NCI-H2196 (cell line): ENCODE measurements at regions not wholly inside any gene's neighbourhood (a gene's known extent, or its start where the extent isn't known, plus 50 kb on each side); places are given as distances from the start of the nearest gene placed in this dataset.

Experiments
- DNase-seq: peaks from one replicate; lab custom pipeline; 2025; ENCODE audit not compliant: unreplicated experiment; lab: John Stamatoyannopoulos, UW

DNA sequence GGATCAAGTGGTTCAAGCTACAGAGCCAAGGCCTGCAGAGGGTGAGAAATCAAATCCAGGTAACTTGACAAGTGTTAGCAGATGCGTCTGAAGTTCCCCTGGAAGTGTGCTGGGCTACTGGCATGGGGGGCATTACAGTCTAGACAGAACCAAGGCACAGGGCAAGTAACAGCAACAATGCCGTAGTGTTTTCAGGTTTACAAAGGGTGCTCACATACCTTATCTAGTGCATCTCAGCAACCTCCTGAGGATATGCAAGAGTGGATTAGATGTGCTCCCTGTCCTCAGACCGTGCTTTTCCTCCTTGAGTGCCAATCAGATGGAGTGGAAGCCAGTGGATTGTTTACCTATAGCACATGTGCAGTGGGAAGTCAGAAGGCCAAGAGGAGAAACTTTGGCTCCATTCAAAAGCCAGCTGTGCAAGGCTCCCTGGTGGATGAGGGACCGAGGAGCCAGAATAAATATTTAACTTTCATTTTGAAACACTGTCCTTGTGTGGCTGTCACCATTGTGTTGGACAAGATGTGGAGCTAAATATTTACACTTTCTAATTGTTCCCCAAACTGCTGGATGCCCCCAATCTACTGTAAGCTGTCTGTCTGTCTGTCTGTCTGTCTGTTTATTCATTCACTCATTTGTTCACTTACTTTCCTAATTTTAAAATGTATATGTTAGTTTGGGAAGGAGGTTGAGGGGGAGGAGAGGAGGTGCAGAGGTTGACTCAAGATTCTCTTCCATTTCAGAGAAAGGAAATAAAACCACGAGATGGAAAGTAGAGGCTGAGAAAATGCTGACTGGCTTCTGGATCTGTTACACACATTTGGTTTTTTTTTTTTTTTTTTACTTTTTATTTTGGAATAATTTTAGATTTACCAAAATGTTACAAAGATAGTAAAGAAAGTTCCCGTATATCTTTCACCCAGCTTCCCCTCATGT lies 184.0 kb upstream of the PARP11 start:
- DNase-seq = no peak

DNA sequence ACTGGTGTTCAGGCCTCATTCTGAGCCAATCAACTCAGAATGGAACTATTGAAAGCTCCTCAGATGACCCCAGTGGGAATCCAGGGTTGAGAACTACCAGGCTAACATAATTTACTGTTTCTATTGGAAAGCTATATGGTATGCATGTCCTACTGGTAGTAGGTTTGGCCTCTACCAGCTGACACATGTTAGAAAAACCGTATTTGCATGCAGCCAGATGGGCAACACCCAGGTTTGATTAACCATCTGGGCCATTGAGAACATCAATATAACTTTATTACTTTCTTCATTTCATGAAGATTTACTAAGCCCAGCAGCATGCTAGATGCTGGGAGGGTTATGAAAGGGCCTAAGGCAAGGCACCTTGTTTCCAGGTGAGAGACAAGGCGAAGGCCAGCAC lies 181.4 kb upstream of the PARP11 start:
- no peak for DNase-seq

GRCh38 chr12:4052691-4053090 lies 179.5 kb upstream of the PARP11 start:
- DNase-seq = no peak

GRCh38 chr12:4051596-4051995 lies 178.4 kb upstream of the PARP11 start:
- DNase-seq = no peak

DNA sequence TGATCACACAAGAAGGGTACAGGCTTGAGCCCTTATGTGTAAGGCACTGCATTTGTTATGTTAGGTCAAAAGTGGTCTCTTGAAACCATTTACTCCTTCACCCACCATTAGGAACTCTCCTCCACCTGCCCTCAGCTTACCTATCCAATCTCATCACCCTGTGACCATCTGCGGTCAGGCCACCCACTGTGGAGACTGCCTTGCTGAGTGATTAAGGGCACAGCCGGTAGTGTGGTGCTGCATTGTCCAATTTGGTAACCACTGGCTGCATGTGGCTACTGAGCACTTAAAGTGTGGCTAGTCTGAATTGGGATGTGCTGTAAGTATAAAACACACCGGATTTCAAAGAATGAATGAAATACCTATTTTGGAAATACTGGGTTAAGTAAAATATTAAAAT lies 177.1 kb upstream of the PARP11 start:
- no peak for DNase-seq

DNA sequence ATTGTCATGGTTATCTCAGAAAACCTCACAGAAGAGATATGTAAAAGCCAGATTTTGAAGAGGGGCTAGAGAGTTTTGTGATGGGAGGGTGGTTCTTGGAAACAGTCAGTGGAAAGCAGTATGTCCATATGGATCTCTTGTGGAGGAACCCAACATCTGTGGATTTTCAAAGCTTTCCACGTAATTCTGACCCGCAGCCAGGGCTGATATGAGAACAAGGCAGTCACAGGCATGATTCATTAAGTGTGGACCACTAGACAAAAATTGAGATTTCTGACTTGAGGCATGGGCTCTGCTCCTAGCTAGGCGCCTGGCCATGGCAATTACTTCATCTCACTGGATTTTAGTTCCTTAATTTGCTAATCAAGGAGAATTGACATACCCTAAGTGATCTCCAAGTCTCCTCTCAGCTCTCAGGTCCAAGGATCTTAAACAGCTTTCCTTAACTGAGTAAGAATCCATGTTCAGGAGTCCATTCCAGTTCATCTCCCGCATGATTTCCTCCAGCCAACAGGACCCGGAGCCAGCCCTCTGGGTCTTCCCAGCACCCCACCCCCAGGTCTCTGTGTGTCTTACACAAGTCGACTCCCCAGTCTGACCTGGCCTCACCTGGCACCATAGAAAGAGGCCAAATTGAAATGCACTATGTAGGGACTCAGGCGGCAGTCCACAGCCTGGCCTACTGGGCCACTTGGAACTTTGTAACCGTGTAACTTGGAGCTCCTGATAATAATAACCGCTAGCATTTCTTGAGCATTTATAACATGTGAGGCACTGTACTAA lies 176.3 kb upstream of the PARP11 start:
- no peak for DNase-seq

DNA sequence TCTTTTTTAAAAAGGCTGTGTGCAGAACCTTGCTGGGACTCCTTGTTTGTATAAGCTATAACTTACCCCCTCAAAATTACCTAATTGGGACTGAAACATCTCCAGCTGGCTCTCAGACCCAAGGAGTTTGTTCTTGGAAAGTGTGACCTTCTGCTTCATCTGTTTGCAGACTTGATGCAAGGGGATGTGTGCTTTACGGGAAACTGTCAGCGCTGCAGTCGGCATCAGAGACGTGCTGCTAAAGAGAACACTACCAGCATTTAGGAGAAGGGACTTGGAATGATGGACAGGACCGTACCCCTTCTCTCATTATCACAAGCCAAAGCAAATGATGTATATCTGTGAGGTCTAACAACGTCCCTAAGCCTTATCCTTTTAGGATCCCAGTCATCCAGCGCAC lies 174.2 kb upstream of the PARP11 start:
- DNase-seq = no peak

GRCh38 chr12:4046495-4046840 lies 173.3 kb upstream of the PARP11 start:
- DNase-seq = no peak

DNA sequence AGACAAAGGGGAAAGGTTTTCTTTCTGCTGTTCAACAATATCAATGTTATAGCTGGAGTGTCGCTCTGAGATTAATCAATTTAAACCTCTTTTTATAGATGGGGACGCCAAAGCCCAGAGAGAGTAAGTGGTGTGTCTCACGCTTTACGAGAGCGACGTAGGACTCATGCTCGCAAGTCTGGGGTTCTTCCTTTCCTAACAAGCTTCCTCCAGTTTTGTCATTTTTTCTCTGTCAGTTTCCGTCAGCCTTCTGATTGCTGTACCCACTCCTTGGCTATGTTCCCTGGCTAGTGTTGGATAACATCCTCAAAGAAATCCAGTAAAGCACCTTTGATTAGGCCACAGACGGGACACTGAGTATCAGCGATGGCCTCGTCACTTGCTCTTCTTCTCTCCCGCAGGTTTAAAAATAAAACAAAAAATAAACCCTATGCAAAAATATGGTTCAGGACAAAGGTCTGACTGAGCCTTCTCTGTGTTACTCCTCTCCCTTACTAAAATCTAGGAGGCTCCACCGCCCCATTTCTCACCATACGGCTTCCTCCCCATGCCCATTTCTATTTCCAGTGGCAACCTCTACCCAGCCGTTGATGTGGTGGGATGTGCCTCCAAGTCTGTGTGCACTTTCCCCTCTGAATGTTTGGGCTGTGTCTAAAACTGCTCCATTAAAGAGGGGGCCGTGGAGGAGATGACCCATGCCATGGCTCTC lies 172.7 kb upstream of the PARP11 start:
- no peak for DNase-seq

DNA sequence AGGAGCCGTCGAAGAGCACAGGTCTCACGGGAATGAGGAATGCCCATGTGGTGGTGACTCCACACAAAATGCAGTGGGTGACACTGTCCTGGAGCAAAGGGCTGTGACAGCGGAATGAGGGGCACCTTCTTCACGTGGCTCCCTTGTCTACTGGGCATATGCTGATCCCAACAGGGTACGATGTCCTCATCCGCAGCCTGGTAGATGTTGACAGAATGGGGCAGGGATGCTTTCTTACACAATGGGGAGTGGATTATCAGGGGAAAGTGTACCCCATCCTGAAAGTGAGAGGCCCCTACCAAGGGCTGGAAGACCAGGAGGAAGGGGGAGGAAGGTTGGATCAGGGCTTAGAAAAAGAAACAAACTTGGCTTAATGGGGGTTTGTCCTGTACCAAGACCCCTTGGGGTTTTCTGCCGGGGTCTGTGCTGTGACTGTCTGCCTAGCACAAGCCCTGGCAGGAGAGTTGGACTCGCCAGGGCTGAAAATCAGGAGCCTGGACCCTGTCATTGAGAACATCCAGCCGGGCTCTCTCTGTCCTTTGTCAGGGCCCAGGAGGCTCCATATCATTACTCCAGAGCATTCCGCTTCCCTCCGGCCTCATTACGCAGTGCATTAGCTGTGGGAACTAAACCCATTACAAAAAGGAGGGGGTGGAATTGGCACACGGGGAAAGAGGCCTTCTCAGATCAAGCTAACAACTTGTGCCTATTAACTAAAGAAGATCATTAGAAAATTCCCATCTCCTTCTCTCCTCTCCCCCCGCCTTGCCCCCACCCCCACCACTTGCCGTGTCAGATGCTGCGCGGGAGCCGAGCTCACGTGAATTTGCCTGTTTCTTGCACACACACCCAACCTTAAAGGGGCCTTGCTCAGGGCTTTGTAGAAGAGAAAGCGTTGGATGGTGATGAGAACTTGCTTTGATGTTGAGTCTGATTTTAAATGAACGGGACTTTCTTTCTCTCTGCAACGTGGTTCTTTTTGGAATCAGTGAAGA lies 171.8 kb upstream of the PARP11 start:
- DNase-seq = no peak

- no peak for DNase-seq
These were observed 170.9 kb upstream of the PARP11 start for GRCh38 chr12:4044101-4044500.

DNA sequence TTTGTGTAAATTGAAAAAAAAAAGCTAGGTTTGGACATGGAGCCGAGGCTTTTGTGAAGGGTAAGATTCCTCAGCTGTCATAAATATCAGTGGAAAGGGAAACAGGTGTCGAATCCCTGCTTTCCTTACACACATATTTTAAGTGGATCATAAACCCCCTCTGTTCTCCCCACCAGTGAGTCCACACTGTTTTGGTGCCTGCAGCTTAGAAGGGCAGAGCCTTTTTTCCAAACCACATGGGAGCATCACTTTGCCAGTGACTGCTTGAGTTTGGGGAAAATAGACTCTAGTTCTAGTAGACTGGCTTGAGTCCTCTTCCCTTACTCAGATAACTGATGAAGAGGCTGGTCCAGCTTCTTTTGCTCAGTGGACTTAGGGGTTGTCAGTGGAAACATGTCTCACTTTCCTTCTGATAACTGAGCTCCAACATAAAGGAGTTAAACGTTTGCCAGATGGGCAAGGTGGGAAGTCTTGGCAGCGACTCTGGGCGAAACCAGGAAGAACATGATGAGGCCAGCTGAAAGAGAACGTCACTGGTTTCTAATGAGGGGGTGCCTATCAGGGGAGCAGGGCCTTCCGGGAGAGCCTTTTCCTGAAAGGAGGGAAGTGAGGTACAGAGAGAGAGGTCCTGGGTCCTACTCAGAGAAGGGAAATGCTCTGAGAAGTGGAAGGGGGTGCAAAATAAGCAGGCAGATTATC lies 168.1 kb upstream of the PARP11 start:
- DNase-seq = no peak

GRCh38 chr12:4039931-4040330 lies 166.7 kb upstream of the PARP11 start:
- no peak for DNase-seq

GRCh38 chr12:4037747-4038312 lies 164.6 kb upstream of the PARP11 start:
- peak; percentile 3 for DNase-seq

DNA sequence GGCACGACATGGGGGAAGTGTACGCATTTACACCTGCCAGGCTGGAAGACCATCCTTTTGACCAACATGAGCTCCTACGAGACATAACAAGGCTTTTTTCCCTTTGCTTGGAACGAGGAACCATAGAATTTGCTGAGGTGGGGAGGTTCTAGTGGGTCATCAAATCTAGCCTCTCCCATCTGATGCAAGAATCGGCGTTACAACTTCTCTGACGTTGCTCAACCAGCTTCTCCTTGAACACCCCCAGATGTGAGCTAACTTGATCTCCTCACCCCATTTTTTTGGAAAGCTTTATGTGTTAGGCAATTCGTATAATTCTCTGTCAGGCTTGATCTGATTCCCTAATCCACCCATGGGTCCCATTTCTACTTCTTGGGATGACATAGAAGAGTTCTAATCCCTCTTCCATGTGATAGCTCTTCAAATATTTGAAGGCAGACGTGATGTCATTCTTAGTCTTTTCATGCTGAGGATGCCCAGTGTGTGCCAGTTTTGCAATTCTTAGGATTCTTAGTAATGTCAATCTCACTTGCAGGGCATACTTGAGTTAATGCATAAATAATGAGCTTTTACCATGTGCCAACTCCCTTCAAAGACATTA lies 163.6 kb upstream of the PARP11 start:
- DNase-seq = no peak

GRCh38 chr12:4034921-4035320 lies 161.7 kb upstream of the PARP11 start:
- DNase-seq = no peak

DNA sequence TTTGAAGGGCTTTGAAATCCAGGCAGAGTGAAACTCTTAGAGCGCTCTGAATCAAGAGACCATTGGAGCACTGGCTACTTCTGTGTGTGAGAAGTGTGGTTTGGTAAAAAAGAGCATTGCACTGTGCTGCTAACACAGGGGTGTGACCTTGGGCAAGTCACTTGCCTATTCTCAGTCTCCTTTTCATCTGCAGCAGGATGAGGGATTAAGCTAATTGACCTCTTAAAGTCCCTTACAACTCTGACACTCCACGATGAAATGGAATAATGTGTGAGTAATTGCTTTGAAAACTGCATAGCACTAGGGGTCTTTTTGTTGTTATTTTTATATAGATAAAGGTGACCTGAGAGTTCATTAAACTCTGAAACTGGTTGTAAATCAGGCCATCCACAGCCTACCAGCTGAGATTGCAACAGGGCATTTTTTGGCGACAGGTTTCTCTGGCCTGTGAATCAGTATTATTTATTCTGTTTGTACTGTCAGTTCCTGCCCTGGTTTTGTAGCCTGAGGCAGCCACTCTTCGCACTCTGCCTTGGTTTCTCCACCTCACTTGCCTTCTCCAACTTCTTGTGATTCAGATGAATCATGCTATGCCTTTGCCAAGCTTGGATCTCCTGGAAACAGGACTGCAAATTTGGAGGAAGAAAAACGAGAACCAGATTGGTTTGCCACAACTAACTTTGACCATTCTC lies 159.9 kb upstream of the PARP11 start:
- DNase-seq = no peak

DNA sequence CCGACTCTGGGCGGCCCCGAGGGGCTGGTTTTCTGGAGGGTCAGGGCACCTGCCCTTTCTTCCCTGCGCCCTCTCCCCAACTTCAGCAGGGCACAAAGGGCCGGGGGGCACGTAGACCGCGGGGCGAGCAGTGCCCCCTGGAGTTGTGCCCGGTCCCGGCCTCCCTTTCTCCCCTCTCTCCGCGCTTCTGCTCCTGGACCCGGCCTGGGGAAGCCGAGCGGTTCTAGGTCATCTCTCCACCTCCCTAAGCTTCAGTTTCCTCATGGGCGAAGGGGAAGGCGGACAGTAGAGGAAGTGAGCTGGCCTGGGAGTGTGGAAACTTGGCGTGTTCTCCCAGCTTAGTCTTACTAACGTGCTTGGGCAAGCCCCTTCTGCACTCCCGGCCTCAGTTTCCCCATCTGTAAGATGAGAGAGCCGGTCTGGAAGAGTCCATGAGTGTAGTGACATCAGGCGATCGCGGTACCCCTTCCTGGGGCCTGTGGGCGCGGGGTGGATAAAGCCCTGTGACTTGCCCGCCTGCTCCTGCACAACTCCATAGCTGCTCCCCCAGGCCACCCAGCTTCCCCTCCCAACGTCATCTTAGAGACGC lies 158.6 kb upstream of the PARP11 start:
- DNase-seq = no peak
